GM12875 (cell line): ENCODE measurements at regions not wholly inside any gene's neighbourhood (a gene's known extent, or its start where the extent isn't known, plus 50 kb on each side); places are given as distances from the start of the nearest gene placed in this dataset.
"Not testable (repeated sequence)": the region's sequence is repeated elsewhere in the genome, so short reads cannot be mapped to it uniquely, and the experiment has no call there.

Experiments used
- H3K4me3 ChIP-seq: one replicate; pipeline ENCODE4 v1.5.1; 2011; ENCODE audit warnings: low read depth, low read length, control low read depth
- TF ChIP-seq, protein P1 (sequence below): IDR thresholded peaks from 2 replicates; pipeline ENCODE4 v1.5.1; 2011; ENCODE audit warnings: low read depth, mild to moderate bottlenecking, control low read depth, inconsistent platforms, low read length, moderate library complexity, borderline replicate concordance; ENCODE audit not compliant: insufficient read depth

GRCh38 chr5:23996525-23996924, 489.1 kb downstream of the PRDM9 start:
- TF ChIP-seq, protein P1, sequence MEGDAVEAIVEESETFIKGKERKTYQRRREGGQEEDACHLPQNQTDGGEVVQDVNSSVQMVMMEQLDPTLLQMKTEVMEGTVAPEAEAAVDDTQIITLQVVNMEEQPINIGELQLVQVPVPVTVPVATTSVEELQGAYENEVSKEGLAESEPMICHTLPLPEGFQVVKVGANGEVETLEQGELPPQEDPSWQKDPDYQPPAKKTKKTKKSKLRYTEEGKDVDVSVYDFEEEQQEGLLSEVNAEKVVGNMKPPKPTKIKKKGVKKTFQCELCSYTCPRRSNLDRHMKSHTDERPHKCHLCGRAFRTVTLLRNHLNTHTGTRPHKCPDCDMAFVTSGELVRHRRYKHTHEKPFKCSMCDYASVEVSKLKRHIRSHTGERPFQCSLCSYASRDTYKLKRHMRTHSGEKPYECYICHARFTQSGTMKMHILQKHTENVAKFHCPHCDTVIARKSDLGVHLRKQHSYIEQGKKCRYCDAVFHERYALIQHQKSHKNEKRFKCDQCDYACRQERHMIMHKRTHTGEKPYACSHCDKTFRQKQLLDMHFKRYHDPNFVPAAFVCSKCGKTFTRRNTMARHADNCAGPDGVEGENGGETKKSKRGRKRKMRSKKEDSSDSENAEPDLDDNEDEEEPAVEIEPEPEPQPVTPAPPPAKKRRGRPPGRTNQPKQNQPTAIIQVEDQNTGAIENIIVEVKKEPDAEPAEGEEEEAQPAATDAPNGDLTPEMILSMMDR, result no peak
- no peak overlapping the region for H3K4me3 ChIP-seq

GRCh38 chr5:24005384-24005783, 498.0 kb downstream of the PRDM9 start:
- H3K4me3 ChIP-seq, result no peak overlapping the region
- TF ChIP-seq, protein P1, result no peak

- H3K4me3 ChIP-seq, result not testable (repeated sequence)
These were observed 510.3 kb downstream of the PRDM9 start for GRCh38 chr5:24017710-24018109.

DNA sequence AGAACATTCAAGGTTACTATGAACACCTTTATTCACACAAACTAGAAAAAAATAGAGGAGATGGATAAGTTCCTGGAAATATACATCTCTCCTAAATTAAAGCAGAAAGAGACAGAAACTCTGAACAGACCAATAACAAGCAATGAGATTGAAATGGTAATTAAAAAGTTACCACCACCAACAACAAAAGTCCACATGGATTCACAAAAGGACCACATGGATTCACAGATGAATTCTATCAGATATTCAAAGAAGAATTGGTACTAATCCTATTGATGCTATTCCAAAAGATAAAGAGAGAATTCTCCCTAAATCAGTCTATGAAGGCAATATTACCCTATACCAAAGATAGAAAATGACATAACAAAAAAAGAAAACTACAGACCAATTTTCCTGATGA, 518.9 kb downstream of the PRDM9 start:
- TF ChIP-seq, protein P1, result no peak
- no peak overlapping the region for H3K4me3 ChIP-seq

DNA sequence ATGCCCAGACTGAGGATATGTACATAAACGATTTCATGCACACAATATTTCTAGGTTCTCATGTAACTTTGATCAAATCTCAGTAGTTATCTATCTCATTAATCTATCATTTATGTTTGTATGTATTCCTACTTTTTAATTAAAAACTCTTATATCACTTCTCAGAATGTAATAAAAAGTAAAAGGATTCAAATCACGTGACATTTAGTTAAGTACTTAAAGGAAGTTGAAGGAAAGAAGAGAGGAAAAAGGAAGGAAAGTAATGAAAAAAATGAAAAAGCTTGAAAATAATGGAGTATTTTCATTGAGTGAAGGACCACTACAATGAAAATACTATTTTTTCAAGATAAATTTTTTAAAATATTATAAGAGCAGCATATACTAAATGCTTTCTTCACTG, 535.3 kb downstream of the PRDM9 start:
- H3K4me3 ChIP-seq, result no peak overlapping the region
- TF ChIP-seq, protein P1, result no peak

GRCh38 chr5:24045046-24045445, 537.6 kb downstream of the PRDM9 start:
- H3K4me3 ChIP-seq, result no peak overlapping the region
- TF ChIP-seq, protein P1, result no peak

- TF ChIP-seq, protein P1, result no peak
- no peak overlapping the region for H3K4me3 ChIP-seq
These were observed 546.3 kb downstream of the PRDM9 start for GRCh38 chr5:24053737-24054136.

- TF ChIP-seq, protein P1, result no peak
- no peak overlapping the region for H3K4me3 ChIP-seq
These were observed 551.6 kb downstream of the PRDM9 start for GRCh38 chr5:24059006-24059405.
